Endothelial cell of umbilical vein (primary cell): ENCODE measurements at regions not wholly inside any gene's neighbourhood (a gene's known extent, or its start where the extent isn't known, plus 50 kb on each side); places are given as distances from the start of the nearest gene placed in this dataset.

ENCODE experiments used
- CTCF ChIP-seq, 2 donors: IDR thresholded peaks; 1 replicate in 1 of 2; 2 replicates in 1 of 2; pipeline ENCODE4 v1.5.1; 2011; ENCODE audit warnings: low read length in 2 of 2, mild to moderate bottlenecking in 2 of 2, moderate library complexity in 2 of 2, control low read depth in 1 of 2, inconsistent platforms in 1 of 2, low read depth in 1 of 2; ENCODE audit not compliant: insufficient read depth in 1 of 2; ENCODE audit errors: extremely low read depth in 1 of 2
- POLR2A ChIP-seq: IDR thresholded peaks from 2 replicates; pipeline ENCODE4 v1.6.1; 2012; ENCODE audit warnings: low read depth, mild to moderate bottlenecking, control low read depth, low read length

GRCh38 chr11:116631201-116631600 is 141.6 kb downstream of the BUD13 start:
- TF ChIP-seq CTCF (IDR thresholded peaks at IDR 0.05; ENCODE audit: extremely low read depth in 1 of 2, insufficient read depth in 1 of 2, low read depth in 1 of 2, low read length in 2 of 2) = no peak
- no peak for TF ChIP-seq POLR2A
